SK-N-SH (cell line): ENCODE measurements at regions not wholly inside any gene's neighbourhood (a gene's known extent, or its start where the extent isn't known, plus 50 kb on each side); places are given as distances from the start of the nearest gene placed in this dataset.

Experiments
- CTCF ChIA-PET: fragments of 300-600, 350-600 bp; formaldehyde crosslinking; extraction: SDS; loops from one replicate; lab custom pipeline; 2021; lab: Yijun Ruan, JAX
- POLR2A ChIA-PET: fragments of 350-600 bp; sonication (Branson Sonifier 250); formaldehyde crosslinking; extraction: SDS; loops from one replicate; lab custom pipeline; 2020; ENCODE audit warnings: antibody characterized with exemption, inconsistent platforms; lab: Yijun Ruan, JAX
- DNase-seq: peaks from one replicate; pipeline ENCODE4 v3.0.0; 2012
- H2AFZ ChIP-seq: fragments of 200-600 bp; sonication (generic); 2 replicates; pipeline ENCODE4 v1.8.1; 2016; ENCODE audit warnings: antibody characterized with exemption, mild to moderate bottlenecking, low read depth
- H3F3A ChIP-seq: fragments of 200-600 bp; sonication (generic); replicated peaks from 2 replicates; pipeline ENCODE3; 2016; ENCODE audit warnings: antibody characterized with exemption, mild to moderate bottlenecking; ENCODE audit not compliant: insufficient read depth
- H3K27ac ChIP-seq, 2 experiments: fragments of 200-500 bp in 1 of 2; fragments of 200-600 bp in 1 of 2; sonication (Bioruptor generic) in 1 of 2; sonication (generic), shearing (Covaris generic) in 1 of 2; 2 replicates each; pipeline versions ENCODE4 v1.5.1 to v1.6.1; 2014 to 2016; ENCODE audit warnings: low read depth in 2 of 2, inconsistent platforms in 1 of 2, low read length in 1 of 2, mild to moderate bottlenecking in 1 of 2, mixed read lengths in 1 of 2
- H3K27me3 ChIP-seq: fragments of 200-600 bp; sonication (generic), shearing (Covaris generic); 2 replicates; pipeline ENCODE4 v1.6.1; 2016; ENCODE audit warnings: mixed run types; ENCODE audit not compliant: insufficient read depth
- H3K36me3 ChIP-seq, 2 experiments: fragments of 200-500 bp in 1 of 2; fragments of 200-600 bp in 1 of 2; sonication (Bioruptor generic) in 1 of 2; sonication (generic) in 1 of 2; replicated peaks in 1 of 2; 2 replicates each; pipeline versions ENCODE3 to v1.5.1; 2014 to 2016; ENCODE audit warnings: low read length in 1 of 2, mild to moderate bottlenecking in 1 of 2; ENCODE audit not compliant: insufficient read depth in 2 of 2, control insufficient read depth in 1 of 2
- H3K4me1 ChIP-seq, 2 experiments: fragments of 200-500 bp in 1 of 2; fragments of 200-600 bp in 1 of 2; sonication (Bioruptor generic) in 1 of 2; sonication (generic), shearing (Covaris generic) in 1 of 2; 2 replicates each; pipeline versions ENCODE4 v1.5.1 to v1.6.1; 2014 to 2016; ENCODE audit warnings: low read depth in 1 of 2, low read length in 1 of 2, mixed run types in 1 of 2; ENCODE audit not compliant: insufficient read depth in 2 of 2, control insufficient read depth in 1 of 2
- H3K4me2 ChIP-seq: fragments of 200-600 bp; sonication (generic), shearing (Covaris generic); 2 replicates; pipeline ENCODE4 v1.6.1; 2017; ENCODE audit warnings: mixed run types
- H3K4me3 ChIP-seq, 2 experiments: fragments of 200-500 bp in 1 of 2; fragments of 200-600 bp in 1 of 2; sonication (Bioruptor generic) in 1 of 2; sonication (generic), shearing (Covaris generic) in 1 of 2; 2 replicates each; pipeline versions ENCODE4 v1.5.1 to v1.8.1; 2014 to 2016; ENCODE audit warnings: low read depth in 2 of 2, inconsistent platforms in 1 of 2, low read length in 1 of 2, mild to moderate bottlenecking in 1 of 2, mixed read lengths in 1 of 2, moderate library complexity in 1 of 2
- H3K79me2 ChIP-seq: fragments of 200-600 bp; sonication (generic); 2 replicates; pipeline ENCODE4 v1.8.1; 2017; ENCODE audit warnings: mild to moderate bottlenecking; ENCODE audit not compliant: insufficient read depth
- H3K9ac ChIP-seq: fragments of 200-600 bp; sonication (generic); 2 replicates; pipeline ENCODE4 v1.6.1; 2017; ENCODE audit warnings: mixed run types
- H3K9me2 ChIP-seq: fragments of 200-600 bp; sonication (generic); 2 replicates; pipeline ENCODE4 v1.6.1; 2017; ENCODE audit warnings: mixed run types
- H3K9me3 ChIP-seq: fragments of 200-600 bp; sonication (generic); 2 replicates; pipeline ENCODE4 v1.6.1; 2017; ENCODE audit warnings: mixed run types, mild to moderate bottlenecking, moderate library complexity
- H4K20me1 ChIP-seq: fragments of 200-600 bp; sonication (generic); 2 replicates; pipeline ENCODE4 v1.6.1; 2017; ENCODE audit warnings: mild to moderate bottlenecking, mixed run types; ENCODE audit not compliant: insufficient read depth
- CHD2 ChIP-seq: fragments of 150-350 bp; IDR thresholded peaks from 2 replicates; pipeline ENCODE4 v1.6.1; 2018; ENCODE audit warnings: low read length; ENCODE audit not compliant: partially characterized antibody
- ELF1 ChIP-seq: IDR thresholded peaks from 2 replicates; pipeline ENCODE4 v1.4.0; 2012
- EZH2phosphoT487 ChIP-seq: fragments of 200-600 bp; sonication (generic); IDR thresholded peaks from 2 replicates; pipeline ENCODE4 v1.6.1; 2017; ENCODE audit warnings: low read depth, mixed run types, mild to moderate bottlenecking, antibody characterized with exemption, moderate library complexity, borderline replicate concordance
- FOXJ3 ChIP-seq: sonication (generic); formaldehyde crosslinking; IDR thresholded peaks from 2 replicates; pipeline ENCODE4 v1.5.1; 2020; ENCODE audit warnings: mild to moderate bottlenecking, missing genetic modification reagents
- FOXM1 ChIP-seq: IDR thresholded peaks from 2 replicates; pipeline ENCODE4 v1.4.0; 2012; ENCODE audit warnings: low read depth, mild to moderate bottlenecking
- GATA2 ChIP-seq: sonication (generic); formaldehyde crosslinking; IDR thresholded peaks from 2 replicates; pipeline ENCODE4 v1.5.0; 2020; ENCODE audit warnings: mild to moderate bottlenecking, missing genetic modification reagents
- MAX ChIP-seq: IDR thresholded peaks from 2 replicates; pipeline ENCODE4 v1.4.0; 2012; ENCODE audit warnings: low read depth
- MEF2A ChIP-seq: IDR thresholded peaks from 2 replicates; pipeline ENCODE4 v1.4.0; 2012; ENCODE audit warnings: low read depth, borderline replicate concordance
- NFIC ChIP-seq: IDR thresholded peaks from 2 replicates; pipeline ENCODE4 v1.4.0; 2012; ENCODE audit warnings: borderline replicate concordance
- NRF1 ChIP-seq: IDR thresholded peaks from 2 replicates; pipeline ENCODE4 v1.6.1; 2012; ENCODE audit warnings: low read depth, mild to moderate bottlenecking, low read length
- PBX3 ChIP-seq: IDR thresholded peaks from 2 replicates; pipeline ENCODE4; 2012
- POLR2AphosphoS5 ChIP-seq: IDR thresholded peaks from 2 replicates; pipeline ENCODE4 v1.6.1; 2012; ENCODE audit warnings: low read depth, low read length
- RAD21 ChIP-seq: IDR thresholded peaks from 2 replicates; pipeline ENCODE4 v1.6.1; 2012; ENCODE audit warnings: mild to moderate bottlenecking, low read length
- RFX5 ChIP-seq: IDR thresholded peaks from 2 replicates; pipeline ENCODE4 v1.6.1; 2012; ENCODE audit warnings: mild to moderate bottlenecking, improper control_type of control experiment, low read length
- RXRA ChIP-seq: IDR thresholded peaks from 2 replicates; pipeline ENCODE4 v1.4.0; 2012; ENCODE audit warnings: low read depth, mild to moderate bottlenecking, borderline replicate concordance
- SMC3 ChIP-seq: IDR thresholded peaks from 2 replicates; pipeline ENCODE4 v1.6.1; 2012; ENCODE audit warnings: low read depth, low read length, improper control_type of control experiment
- TAF1 ChIP-seq: IDR thresholded peaks from 2 replicates; pipeline ENCODE4 v1.6.1; 2012; ENCODE audit warnings: low read depth, mild to moderate bottlenecking, low read length, moderate library complexity, borderline replicate concordance
- TCF12 ChIP-seq: IDR thresholded peaks from 2 replicates; pipeline ENCODE4 v1.4.0; 2012
- TEAD4 ChIP-seq: IDR thresholded peaks from 2 replicates; pipeline ENCODE4 v1.4.0; 2012; ENCODE audit warnings: mild to moderate bottlenecking, borderline replicate concordance; ENCODE audit not compliant: insufficient read depth
- USF1 ChIP-seq: IDR thresholded peaks from 2 replicates; pipeline ENCODE4 v1.4.0; 2012; ENCODE audit warnings: low read depth, borderline replicate concordance
- ZBTB33 ChIP-seq: IDR thresholded peaks from 2 replicates; pipeline ENCODE4 v1.4.0; 2012; ENCODE audit warnings: low read depth, borderline replicate concordance
- WGBS: methylation state at CpG from one replicate; pipeline ENCODE4 v1.1.6; 2017; ENCODE audit warnings: low lambda C conversion rate; 5-methylcytosine and 5-hydroxymethylcytosine counted together
- TF ChIP-seq, protein P1 (sequence below): fragments of 200-600 bp; sonication (generic); IDR thresholded peaks from 2 replicates; pipeline ENCODE4 v1.6.1; 2017; ENCODE audit warnings: antibody characterized with exemption, mild to moderate bottlenecking, moderate library complexity

GRCh38 chr12:89980236-89980635 lies 271.6 kb upstream of the ATP2B1 start:
- ChIA-PET POLR2A (no interaction called here), CTCF (interaction anchor here (0.7 kb wide), 1 partner anchor 10 kb away, joined by 3 read pairs; no protein-coding TSS in a partner anchor)
- Histone ChIP-seq H3K79me2 (no peaks in the 10 kb centered on the region), H3K4me3 (no peak overlapping the region), H3K4me2 (no peak overlapping the region), H3K9me2 (no peaks in the 10 kb centered on the region), H3K4me1 (no peaks in the 10 kb centered on the region; a peak in 2 of 4 replicates), H3K27ac (no peak overlapping the region), H2AFZ (no peak overlapping the region), H3K36me3 (no peaks in the 10 kb centered on the region), H3K27me3 (no peaks in the 10 kb centered on the region), H3K9ac (no peak overlapping the region), H3F3A (no peaks in the 10 kb centered on the region), H4K20me1 (no peaks in the 10 kb centered on the region), H3K9me3 (no peaks in the 10 kb centered on the region)
- TF ChIP-seq MEF2A = no peak
- no peak for TF ChIP-seq TEAD4
- TF ChIP-seq NRF1 = no peak
- no peak for TF ChIP-seq FOXJ3
- TF ChIP-seq POLR2AphosphoS5 = no peak
- TF ChIP-seq ELF1 = no peak
- TF ChIP-seq GATA2 (CRISPR knock-in tag) = no peak
- no peak for TF ChIP-seq RXRA
- TF ChIP-seq, protein P1, sequence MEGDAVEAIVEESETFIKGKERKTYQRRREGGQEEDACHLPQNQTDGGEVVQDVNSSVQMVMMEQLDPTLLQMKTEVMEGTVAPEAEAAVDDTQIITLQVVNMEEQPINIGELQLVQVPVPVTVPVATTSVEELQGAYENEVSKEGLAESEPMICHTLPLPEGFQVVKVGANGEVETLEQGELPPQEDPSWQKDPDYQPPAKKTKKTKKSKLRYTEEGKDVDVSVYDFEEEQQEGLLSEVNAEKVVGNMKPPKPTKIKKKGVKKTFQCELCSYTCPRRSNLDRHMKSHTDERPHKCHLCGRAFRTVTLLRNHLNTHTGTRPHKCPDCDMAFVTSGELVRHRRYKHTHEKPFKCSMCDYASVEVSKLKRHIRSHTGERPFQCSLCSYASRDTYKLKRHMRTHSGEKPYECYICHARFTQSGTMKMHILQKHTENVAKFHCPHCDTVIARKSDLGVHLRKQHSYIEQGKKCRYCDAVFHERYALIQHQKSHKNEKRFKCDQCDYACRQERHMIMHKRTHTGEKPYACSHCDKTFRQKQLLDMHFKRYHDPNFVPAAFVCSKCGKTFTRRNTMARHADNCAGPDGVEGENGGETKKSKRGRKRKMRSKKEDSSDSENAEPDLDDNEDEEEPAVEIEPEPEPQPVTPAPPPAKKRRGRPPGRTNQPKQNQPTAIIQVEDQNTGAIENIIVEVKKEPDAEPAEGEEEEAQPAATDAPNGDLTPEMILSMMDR = no peak
- no peak for TF ChIP-seq CHD2
- no peak for TF ChIP-seq RAD21
- no peak for TF ChIP-seq PBX3
- TF ChIP-seq FOXM1 = no peak
- no peak for TF ChIP-seq USF1
- TF ChIP-seq SMC3 = no peak
- 85% methylated on average over 3 of the region's 3 CpGs for WGBS
- no peak for DNase-seq

DNA sequence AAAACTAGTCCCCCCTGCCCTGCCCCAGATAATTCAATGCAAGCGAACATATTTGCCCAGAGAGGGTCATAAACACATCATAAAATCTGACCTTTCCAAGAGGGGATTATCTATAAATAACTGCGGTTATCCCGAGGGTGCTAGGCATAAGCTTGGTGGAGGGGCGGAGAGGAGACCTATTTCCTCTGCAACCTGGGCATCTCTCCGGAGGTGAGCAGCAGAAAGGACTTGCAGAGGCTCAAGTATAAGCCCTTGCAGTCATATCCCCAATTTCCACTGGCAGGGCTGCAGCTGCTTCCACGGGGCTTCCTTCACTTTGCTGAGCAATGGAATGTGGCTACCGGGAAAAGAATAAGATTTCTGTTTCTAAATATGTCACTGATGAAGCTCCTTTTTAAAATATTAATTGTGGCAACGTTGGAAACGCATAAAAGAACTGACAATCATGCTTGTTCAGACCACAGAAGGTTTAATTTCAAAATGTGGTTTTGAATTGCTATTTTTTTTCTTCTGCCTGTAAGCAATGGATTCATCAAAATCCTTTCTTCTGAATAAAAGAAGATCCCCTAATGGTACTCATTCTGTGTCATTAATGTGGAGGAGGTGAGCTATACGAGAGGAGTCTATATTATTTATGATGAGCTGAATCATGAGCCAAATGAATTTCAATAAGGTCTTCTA lies 268.9 kb upstream of the ATP2B1 start:
- Histone ChIP-seq H2AFZ (no peak overlapping the region), H3K36me3 (no peaks in the 10 kb centered on the region), H3K79me2 (no peaks in the 10 kb centered on the region), H3K9me2 (no peaks in the 10 kb centered on the region), H3K27ac (no peak overlapping the region), H3K4me2 (no peak overlapping the region), H4K20me1 (no peaks in the 10 kb centered on the region), H3K27me3 (no peaks in the 10 kb centered on the region), H3K9ac (no peak overlapping the region), H3F3A (no peaks in the 10 kb centered on the region), H3K9me3 (no peaks in the 10 kb centered on the region), H3K4me3 (no peak overlapping the region), H3K4me1 (no peaks in the 10 kb centered on the region; a peak in 2 of 4 replicates)
- POLR2A ChIA-PET = no interaction called here
- no peak for DNase-seq
- 74% methylated on average over 10 of the region's 10 CpGs for WGBS
- no peak for TF ChIP-seq RXRA
- TF ChIP-seq TAF1 = no peak
- no peak for TF ChIP-seq TCF12
- TF ChIP-seq NFIC = no peak
- TF ChIP-seq MAX = no peak
- TF ChIP-seq ZBTB33 = no peak
- no peak for TF ChIP-seq RFX5
- no peak for TF ChIP-seq FOXM1
- no peak for TF ChIP-seq TEAD4
- TF ChIP-seq EZH2phosphoT487 = no peak
- TF ChIP-seq PBX3 = no peak
- CTCF ChIA-PET = interaction anchor here (1.0 to 1.2 kb wide), 3 partner anchors 36 to 877 kb away, joined by 3 read pairs; no protein-coding TSS in a partner anchor
